GM19240 (cell line): ENCODE measurements at regions not wholly inside any gene's neighbourhood (a gene's known extent, or its start where the extent isn't known, plus 50 kb on each side); places are given as distances from the start of the nearest gene placed in this dataset.

ENCODE experiments used
- DNase-seq: peaks from one replicate; pipeline ENCODE4 v3.0.0; 2011; ENCODE audit warnings: low spot score; ENCODE audit not compliant: insufficient read length

- DNase-seq, result no peak
These were observed 400.0 kb upstream of the PKN2 start for GRCh38 chr1:88284066-88284465.

GRCh38 chr1:88284666-88285366 is 399.3 kb upstream of the PKN2 start:
- no peak for DNase-seq

GRCh38 chr1:88286716-88287115 is 397.4 kb upstream of the PKN2 start:
- DNase-seq, result no peak

- no peak for DNase-seq
These were observed 395.5 kb upstream of the PKN2 start for GRCh38 chr1:88288571-88288970.

GRCh38 chr1:88289401-88290102 is 394.5 kb upstream of the PKN2 start:
- DNase-seq, result no peak

GRCh38 chr1:88291611-88292354 is 392.3 kb upstream of the PKN2 start:
- no peak for DNase-seq

GRCh38 chr1:88293691-88294190 is 390.3 kb upstream of the PKN2 start:
- DNase-seq, result no peak

- no peak for DNase-seq
These were observed 387.8 kb upstream of the PKN2 start for GRCh38 chr1:88296227-88296626.

- DNase-seq, result no peak
These were observed 387.4 kb upstream of the PKN2 start for GRCh38 chr1:88296642-88297041.

- no peak for DNase-seq
These were observed 385.6 kb upstream of the PKN2 start for GRCh38 chr1:88298506-88298905.

GRCh38 chr1:88300752-88301263 is 383.3 kb upstream of the PKN2 start:
- no peak for DNase-seq

GRCh38 chr1:88302843-88303486 is 381.1 kb upstream of the PKN2 start:
- DNase-seq, result no peak

- no peak for DNase-seq
These were observed 372.8 kb upstream of the PKN2 start for GRCh38 chr1:88311265-88311664.

- no peak for DNase-seq
These were observed 372.2 kb upstream of the PKN2 start for GRCh38 chr1:88311907-88312306.

- no peak for DNase-seq
These were observed 366.7 kb upstream of the PKN2 start for GRCh38 chr1:88317396-88317795.

- no peak for DNase-seq
These were observed 365.3 kb upstream of the PKN2 start for GRCh38 chr1:88318740-88319139.

- DNase-seq, result no peak
These were observed 363.8 kb upstream of the PKN2 start for GRCh38 chr1:88320291-88320690.

- DNase-seq, result no peak
These were observed 362.4 kb upstream of the PKN2 start for GRCh38 chr1:88321706-88322105.

- no peak for DNase-seq
These were observed 359.2 kb upstream of the PKN2 start for GRCh38 chr1:88324899-88325298.

- DNase-seq, result no peak
These were observed 356.4 kb upstream of the PKN2 start for GRCh38 chr1:88327391-88328267.

GRCh38 chr1:88330201-88330600 is 353.9 kb upstream of the PKN2 start:
- DNase-seq, result no peak
